GM19035 (cell line): ENCODE measurements at regions not wholly inside any gene's neighbourhood (a gene's known extent, or its start where the extent isn't known, plus 50 kb on each side); places are given as distances from the start of the nearest gene placed in this dataset.
"Not testable (repeated sequence)": the region's sequence is repeated elsewhere in the genome, so short reads cannot be mapped to it uniquely, and the experiment has no call there.

Source experiments
- ATAC-seq: cut with Tn5 transposase; IDR thresholded peaks from one replicate; pipeline ENCODE4 v1.9.1; 2021; ENCODE audit not compliant: unreplicated experiment

DNA sequence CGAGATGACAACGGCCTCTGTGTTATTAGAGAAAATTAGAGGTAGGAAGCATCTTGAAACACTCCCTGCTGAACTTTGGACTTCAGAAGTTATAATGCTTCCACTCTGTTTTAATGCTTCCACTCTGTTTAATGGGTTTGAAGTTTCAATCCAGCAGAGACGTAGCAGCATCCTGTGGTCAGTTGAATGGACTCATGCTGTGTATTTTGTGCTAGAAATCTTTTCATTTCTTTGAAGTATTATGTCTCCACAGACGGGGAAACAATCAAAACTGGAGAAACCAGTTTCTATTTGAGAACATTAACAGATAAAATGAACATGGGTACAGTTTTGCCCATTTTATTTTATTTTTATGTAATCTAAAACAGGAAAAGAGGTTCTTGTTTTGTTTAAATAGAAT, 1736.2 kb downstream of the SLITRK5 start:
- ATAC-seq: no peak

DNA sequence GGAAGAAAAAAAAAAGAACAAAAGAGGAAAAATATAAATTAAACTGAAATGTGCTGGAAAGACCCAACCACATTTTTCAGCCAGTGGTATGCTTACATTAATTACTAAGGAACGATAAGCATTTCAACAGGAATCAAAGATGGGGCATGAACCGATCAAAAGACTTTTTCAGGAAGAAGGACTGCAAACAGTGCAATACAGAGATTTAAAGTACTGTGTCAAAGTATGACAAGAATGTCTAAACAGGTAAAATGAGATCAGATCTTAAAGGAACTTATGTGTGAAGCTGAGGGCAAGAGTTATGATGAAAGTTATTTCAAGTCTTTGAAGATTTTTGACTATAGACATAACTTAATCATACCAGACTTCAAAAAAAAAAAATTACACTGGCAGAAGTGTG, 1761.8 kb downstream of the SLITRK5 start:
- no peak for ATAC-seq

DNA sequence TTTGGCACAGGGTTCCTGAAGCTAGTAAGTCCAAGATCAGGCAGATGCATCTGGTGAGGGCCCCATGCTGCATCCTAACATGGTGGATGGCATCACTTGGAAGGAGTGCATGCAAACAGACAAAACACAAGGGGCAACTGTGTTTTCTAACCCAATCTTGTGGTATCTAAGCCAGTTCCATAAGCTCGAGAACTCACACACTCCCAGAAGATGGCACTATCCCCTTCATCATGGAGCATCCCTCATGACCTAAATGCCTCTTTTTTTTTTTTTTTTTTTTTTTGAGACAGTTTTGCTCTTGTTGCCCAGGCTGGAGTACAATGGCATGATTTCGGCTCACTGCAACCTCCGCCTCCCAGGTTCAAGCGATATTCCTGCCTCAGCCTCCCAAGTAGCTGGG, 1763.5 kb downstream of the SLITRK5 start:
- not testable (repeated sequence) for ATAC-seq

DNA sequence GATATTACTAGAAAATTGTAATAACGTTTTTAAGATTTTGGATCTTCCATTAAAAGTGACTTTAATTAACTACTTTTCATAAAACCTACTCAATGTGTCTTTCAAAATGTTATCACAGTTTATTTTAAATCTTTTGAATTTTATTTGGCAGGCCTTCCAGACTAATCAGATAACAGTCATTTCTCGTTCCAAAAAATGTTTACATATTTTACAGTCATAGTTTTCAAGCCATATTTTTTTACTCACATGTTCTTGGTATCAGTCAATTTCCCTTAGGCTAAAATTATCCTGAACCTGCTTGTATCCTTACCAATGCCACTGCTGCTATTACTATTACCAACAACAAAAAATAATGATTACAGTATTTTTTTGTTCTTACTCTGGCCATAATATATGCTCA, 1783.5 kb downstream of the SLITRK5 start:
- ATAC-seq: no peak

DNA sequence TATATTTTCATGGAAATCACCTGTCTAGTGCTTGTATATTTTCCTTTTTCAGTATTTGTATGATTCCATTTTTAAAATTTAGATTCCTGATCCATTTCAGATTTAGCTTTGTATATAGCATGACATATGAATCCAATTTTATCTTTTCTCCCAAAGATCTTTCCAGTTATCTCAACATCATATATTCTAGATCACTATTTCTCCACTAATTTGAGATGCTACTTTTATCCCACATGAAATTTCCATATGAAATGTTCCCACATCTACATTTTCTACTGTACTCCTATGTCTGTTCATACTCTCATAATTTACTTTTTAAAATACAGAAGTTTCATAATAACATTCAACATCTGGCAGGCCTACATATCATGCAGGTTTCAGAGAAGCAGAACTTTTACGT, 1784.1 kb downstream of the SLITRK5 start:
- no peak for ATAC-seq

DNA sequence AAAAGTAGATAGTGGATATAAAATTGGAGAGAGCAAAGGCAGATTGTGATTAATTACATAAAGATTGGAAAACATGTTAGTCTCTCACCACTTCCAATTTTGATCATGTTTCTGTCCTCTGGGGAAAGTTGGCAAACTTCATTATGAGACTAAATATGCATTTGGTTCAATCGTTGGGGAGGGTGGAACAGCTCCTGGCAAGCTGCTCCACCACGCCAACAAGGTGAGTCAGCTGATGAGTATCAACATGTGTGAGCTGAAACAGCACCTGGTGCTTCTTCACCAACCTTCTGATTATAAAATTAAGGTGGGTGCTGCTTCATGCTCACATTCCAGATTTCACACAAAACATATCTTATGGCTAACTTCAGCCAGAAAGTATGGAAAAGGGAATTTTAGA, 1784.6 kb downstream of the SLITRK5 start:
- ATAC-seq: no peak

DNA sequence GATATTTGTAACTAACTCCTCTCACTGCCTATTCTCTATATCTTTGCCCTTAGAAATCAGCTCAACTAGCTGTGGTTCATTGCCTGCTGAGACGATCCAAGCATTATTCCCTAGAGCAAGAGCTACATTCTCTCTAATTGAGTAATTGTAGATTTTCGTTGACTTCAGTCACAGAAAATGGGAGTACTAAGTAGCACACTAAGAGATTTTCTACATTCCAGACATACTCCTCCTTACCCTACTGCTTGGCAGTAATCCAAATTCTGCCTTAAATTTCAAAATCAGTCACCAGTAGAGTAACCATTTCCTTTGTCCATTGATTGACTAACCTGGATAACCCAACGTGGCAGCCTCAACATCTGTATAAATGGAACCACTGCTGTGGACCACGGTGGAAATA, 1786.8 kb downstream of the SLITRK5 start:
- ATAC-seq: no peak

DNA sequence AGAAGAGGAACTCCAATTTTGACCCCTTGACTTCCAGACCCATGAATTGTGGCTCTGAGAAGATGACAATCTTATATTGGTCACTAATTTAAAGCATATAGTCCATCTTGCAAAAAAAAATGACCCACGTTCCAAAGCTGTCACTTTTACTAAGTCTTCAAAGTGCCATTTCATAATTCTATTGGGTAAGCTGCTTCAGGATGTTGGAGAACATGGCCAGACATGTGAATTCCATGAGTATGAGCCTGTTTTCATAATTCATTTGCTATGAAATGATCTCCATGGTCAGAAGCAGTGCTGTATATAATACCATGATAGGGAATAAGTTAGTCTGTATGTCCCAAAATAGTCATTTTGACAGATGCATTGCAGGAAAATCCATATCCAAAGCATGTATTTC, 1787.3 kb downstream of the SLITRK5 start:
- ATAC-seq: no peak

DNA sequence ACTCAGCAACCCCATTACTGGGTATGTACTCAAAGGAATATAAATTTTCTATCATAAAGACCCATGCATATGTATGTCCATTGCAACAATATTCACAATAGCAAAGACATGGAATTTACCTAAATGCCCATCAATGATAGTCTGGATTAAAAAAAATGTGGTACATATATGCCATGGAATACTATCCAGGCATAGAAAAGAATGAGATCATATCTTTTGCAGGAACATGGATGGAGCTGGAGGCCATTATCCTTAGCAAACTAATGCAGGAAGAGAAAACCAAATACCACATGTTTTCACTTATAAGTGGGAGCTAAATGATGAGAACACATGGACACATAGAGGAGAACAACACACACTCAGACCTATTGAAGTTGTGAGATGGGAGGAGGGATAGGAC, 1789.7 kb downstream of the SLITRK5 start:
- ATAC-seq: not testable (repeated sequence)

DNA sequence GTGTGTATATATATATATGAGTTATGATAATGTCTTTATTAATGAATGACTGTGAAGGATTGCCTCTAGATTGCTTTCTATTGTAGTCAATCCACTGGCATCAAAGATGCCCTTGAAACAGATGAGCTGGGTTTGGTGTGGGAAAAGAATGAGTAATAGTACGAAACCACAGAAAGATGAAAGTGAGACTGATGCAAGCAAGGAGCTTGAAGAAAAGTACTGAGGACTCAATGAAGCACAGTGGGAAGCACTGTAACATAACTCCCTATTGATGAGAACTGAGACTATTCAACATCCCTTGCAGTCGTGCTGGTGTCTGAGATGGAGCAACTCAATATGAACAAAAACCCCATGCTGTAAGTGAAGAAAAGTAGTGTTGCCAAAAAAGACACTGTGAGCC, 1794.2 kb downstream of the SLITRK5 start:
- ATAC-seq: no peak

DNA sequence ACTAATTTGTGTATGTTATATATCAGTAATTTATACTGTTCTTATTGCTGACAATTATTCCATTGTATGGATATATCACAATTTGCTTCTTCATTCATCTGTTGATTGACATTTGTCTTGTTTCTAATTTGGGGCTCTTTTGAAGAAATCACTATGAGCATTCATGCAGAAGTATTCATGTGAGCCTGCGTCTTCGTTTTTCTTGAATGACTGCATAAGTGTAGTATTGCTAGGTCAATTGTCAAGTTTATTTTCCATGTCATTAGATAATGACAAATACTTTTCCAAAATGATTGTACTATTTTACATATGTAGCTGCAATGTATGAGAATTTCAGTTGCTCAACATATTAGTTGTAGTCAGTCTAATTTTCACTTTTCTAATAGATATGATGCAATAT, 1796.9 kb downstream of the SLITRK5 start:
- no peak for ATAC-seq

DNA sequence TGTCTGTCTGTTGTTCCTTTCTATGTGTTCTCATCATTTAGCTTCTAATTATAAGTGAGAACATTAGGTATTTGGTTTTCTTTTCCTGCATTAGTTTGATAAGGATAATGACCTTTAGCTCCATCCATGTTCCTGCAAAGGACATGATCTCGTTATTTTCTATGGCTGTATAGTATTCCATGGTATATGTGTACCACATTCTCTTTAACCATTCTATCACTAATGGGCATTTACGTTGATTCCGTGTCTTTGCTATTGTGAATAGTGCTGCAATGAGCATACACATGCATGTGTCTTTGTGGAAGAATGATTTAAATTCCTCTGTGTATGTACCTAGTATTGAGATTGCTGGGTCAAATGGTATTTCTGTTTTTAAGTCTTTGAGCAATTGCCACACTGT, 1799.7 kb downstream of the SLITRK5 start:
- no peak for ATAC-seq

DNA sequence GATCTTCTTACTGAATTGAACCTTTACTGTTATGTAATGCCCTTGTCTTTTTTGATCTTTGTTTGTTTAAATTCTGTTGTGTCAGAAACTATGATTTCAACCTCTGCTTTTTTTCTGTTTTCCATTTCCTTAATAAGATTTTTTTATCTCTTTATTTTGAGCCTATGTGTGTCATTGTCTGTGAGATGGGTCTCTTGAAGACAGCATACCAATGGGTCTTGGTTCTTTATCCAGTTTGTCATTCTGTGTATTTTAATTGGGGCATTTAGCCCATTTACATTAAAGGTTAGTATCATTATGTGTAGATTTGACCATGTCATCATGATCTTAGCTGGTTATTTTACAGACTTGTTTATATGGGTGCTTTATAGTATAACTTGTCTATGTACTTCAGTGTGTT, 1803.3 kb downstream of the SLITRK5 start:
- no peak for ATAC-seq

DNA sequence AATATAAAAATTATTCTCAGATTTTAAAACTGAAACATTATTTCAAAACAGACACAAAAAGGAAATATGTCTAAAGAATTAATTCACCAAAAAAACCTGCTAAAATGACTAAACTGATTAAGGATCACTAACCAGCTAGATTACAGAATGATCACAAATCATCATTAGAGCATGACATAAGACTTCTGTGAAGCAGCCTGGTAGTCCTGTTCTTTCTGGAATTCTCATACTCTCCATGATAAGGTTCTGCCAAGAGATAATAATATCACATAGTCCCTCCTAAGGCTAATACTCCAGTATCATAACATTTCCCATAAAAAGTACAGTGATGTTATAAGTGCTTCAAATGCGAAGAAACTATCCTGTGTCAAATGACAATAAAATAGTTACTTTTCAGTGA, 1814.9 kb downstream of the SLITRK5 start:
- ATAC-seq: no peak

DNA sequence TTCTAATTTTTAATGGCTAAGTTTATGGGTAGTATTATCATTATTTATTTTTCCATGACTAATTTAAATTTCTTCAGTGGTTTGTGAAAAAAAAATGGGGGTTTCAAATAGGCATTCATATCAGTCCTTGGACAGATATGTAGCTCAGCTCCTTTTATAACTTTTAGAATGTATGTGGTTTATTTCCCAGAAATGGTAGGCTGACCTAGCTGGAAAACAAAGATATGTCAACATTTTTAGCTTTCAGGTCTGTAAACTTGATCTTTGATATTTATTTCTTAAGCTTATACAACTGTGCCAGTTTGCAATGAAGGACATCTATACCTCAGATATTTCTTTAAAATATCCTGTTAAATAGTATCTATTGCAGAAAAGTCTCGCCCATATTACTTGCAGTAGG, 1815.5 kb downstream of the SLITRK5 start:
- no peak for ATAC-seq

DNA sequence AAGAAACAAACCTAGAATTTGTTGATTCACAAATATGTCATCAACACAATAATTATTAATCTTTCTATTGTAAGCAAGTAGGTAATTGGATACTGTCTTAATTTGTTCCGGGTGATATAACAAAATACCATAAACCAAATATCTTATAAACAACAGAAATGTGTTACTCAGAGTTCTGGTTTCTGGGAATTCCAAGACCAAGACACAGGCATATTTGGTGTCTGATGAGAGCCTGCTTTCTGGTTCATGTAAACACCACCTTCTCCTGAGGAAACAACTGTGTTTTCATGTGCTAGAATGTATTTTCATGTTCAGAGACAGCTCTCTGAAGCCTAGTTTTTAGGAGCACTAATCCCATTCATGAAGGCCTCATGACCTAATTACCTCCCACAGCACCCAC, 1819.5 kb downstream of the SLITRK5 start:
- no peak for ATAC-seq

DNA sequence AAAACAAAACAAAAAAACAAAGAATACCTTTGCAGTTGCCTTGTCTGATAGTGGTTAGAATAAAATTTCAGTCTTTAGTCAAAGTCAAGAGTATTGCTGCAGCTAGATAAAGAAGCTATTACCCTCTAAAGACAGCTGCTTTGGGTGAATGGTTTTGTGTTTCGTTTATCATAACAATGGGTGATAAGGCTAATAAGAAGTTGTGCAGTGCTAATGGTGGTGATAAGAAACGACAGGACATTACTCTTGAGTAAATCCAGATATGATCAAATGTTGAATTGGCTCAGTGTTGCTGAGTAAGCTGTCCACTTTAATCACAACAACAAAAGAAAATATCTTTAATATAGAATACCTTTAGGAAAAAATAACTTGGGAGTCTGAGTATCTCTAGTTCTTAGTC, 1825.3 kb downstream of the SLITRK5 start:
- ATAC-seq: no peak

DNA sequence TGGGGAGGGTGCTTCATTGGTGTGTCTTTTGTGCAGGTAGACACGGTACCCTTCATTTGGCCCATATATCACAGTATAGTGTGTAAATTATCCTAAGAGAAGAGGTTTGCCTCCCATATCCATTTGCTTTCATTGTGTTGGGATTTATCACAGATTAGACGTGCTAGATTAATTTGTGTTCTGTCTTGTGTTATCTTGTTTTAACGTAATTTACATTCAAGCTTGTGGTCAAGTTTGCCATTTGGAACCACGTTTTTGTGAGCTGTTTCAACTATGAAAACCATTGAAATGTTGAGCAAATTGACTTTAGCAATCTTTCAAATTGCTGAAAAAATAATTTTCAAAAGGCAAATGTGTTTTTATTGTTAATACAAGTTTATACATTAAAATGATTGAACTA, 1826.5 kb downstream of the SLITRK5 start:
- ATAC-seq: no peak

DNA sequence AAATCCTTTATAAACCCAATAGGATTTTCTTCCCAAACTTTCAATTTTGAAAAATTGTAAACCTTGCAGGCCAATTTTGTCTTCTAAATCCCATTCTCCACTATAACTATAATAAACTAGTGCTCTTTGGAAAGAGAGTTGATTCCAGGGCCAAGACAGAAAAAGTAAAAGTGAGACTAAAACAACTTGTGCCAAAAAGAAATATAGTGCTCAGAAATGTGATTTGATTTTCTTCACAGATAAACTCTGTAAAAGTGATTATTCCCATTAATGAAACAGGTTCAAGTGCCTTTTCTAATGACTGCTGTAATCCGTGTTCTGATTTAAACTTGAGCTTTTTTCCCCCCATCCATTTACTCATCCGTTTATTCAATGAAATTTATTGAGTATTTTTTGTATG, 1831.1 kb downstream of the SLITRK5 start:
- ATAC-seq: no peak

DNA sequence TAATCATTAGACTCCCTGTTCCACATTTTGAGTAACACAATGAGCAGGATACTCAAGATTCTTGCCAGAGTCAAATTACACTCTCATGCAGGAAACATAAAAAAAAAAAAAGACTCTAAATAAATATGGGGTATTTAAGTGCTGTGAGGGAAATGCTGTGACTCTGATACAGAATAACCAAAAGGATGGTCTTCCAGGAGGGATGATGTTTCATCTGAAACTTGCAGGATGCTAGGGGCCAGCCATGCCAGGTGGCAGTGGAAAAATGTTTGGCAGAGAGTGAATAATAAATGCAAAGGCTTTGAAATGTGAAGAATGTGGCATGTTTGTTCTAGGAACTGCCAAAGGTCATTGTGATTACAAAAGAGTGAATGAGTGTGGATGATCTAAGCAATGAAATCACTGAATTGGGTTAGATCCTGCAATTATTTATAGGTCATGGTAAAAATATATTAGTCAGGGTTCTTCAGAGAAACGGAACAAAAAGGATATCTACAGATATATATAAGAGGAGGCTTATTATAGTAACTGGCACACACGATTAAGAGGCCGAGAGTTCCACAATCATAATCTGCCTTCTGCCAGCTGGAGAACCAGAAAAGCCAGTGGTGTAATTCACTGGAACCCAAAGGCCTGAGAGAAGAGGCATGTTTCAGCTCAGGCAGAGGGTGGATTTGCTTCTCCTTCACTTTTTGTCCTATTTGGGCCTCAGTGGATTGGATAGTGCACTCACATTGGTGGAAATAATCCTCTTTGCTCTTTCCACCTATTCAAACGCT, 1832.8 kb upstream of the MIR17HG start:
- no peak for ATAC-seq

DNA sequence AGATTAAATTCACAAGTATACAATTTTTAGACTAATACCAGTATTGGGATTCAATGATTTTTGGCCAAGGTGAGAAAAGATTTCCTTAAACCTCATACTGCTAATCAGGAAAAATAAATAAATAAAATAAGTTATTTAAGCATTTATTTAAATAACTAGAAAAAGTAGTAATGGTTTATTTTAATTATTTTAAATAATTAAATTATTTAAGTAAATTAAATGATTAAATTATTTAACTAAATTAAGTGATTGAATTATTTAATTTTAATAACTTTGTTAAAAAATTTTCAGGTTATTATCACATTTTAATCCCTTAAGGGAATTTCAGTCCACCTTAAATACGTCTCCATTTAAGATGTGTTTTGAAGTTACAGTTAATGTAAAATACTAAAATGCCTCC, 1831.5 kb upstream of the MIR17HG start:
- no peak for ATAC-seq

DNA sequence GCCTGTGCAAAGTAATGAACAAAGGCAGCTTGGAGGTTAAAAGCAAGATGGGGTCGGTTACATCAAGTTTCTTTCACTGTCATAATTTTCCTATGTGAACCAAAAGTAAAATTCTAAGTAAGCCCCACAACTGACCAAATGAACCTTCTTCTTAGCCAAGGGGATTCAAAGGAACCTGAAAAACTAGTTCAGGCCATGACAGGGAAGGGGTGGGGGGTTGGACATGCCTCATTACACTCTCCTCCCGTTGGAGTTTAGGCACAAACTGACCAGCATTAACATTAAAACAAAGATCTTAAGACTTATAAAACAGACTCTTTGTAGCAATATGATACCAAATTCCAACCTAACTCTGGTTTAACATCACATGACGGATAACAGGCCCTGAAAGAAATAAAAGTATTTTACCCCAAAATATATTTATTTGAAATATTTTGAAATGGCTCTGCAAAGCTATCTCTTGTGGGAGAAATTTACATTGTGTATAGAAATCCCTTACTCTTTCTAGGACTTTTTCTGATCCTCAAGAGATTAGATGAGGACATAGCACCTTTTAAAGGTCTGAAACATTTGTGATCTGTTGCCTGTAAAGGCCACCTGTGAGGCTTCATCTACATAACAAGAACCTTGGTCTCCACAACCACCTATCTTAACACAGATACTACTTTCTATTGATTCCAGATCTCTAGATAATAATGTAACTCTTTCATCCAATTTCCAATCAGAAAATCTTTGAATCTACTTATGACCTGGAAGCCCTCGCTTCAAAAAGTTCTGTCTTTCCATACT, 1829.0 kb upstream of the MIR17HG start:
- ATAC-seq: no peak

DNA sequence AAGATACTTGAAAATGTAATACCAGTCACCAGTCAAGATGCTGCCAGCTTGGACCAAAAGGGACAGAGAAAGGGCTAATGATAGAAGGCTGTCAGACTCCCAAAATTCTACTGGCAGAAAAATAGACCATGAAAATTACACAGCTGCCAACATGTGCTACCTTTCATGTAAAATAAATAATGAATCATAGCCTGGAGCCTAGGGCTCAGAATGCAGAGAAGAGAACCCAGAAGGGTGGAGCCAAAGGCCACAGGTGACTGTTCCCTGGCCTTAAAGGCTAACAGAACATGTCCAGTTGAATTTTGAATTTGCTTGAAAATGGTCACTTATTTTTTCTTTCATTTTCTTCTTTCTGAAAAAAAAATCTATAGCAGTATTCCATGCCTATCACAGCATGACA, 1827.0 kb upstream of the MIR17HG start:
- no peak for ATAC-seq
